ENCODE measurements at regions not wholly inside any gene's neighbourhood (a gene's known extent, or its start where the extent isn't known, plus 50 kb on each side); places are given as distances from the start of the nearest gene placed in this dataset.

- 60% methylated on average over 13 of the region's 14 CpGs for WGBS (ENCODE audit: insufficient coverage, insufficient replicate concordance, low lambda C conversion rate, missing lambda C conversion rate)
- ChIA-PET POLR2A (no interaction called here), CTCF (no interaction called here), SMC1A (ENCODE audit: uncharacterized antibody, unreplicated experiment) (no interaction called here), RAD21 (ENCODE audit: unreplicated experiment) (no interaction called here)
- Histone ChIP-seq H3K4me1 (ENCODE audit: control insufficient read depth, insufficient read depth, low read length) (no peaks in the 10 kb centered on the region), H2AFZ (ENCODE audit: control insufficient read depth, low read depth, low read length) (no peak overlapping the region), H3K79me2 (ENCODE audit: control insufficient read depth, insufficient read depth, low read length) (no peaks in the 10 kb centered on the region), H3K4me3 (no peak overlapping the region), H3K9me3 (replicated peaks; ENCODE audit: control insufficient read depth, insufficient read depth, low read length) (no peaks in the 10 kb centered on the region), H3K27ac (ENCODE audit: control insufficient read depth, insufficient read depth) (no peak overlapping the region), H3K9ac (ENCODE audit: control insufficient read depth, insufficient read depth, low read length) (no peak overlapping the region), H4K20me1 (ENCODE audit: control insufficient read depth, insufficient read depth) (no peaks in the 10 kb centered on the region), H3K27me3 (replicated peaks in 1 of 2; ENCODE audit: control insufficient read depth in 2 of 2, insufficient read depth in 2 of 2, low read length in 1 of 2) (no peaks in the 10 kb centered on the region), H3K4me2 (ENCODE audit: control insufficient read depth, insufficient read depth) (no peak overlapping the region), H3K36me3 (ENCODE audit: control insufficient read depth in 2 of 2, insufficient read depth in 2 of 2, low read length in 1 of 2) (no peaks in the 10 kb centered on the region)
- FAIRE-seq (no peak), DNase-seq (ENCODE audit: low read depth, low spot score) (no peak), ATAC-seq (no peak)
- BruUV-seq (replicated peaks) = no TSS peak
- in situ Hi-C loops (cut with MboI) = no loop called here
- no peak for TF ChIP-seq BCL3 (IDR thresholded peaks at IDR 0.05; ENCODE audit: borderline replicate concordance, insufficient read depth, low read depth, low read length, poor library complexity, severe bottlenecking)
- TF ChIP-seq, protein P1, sequence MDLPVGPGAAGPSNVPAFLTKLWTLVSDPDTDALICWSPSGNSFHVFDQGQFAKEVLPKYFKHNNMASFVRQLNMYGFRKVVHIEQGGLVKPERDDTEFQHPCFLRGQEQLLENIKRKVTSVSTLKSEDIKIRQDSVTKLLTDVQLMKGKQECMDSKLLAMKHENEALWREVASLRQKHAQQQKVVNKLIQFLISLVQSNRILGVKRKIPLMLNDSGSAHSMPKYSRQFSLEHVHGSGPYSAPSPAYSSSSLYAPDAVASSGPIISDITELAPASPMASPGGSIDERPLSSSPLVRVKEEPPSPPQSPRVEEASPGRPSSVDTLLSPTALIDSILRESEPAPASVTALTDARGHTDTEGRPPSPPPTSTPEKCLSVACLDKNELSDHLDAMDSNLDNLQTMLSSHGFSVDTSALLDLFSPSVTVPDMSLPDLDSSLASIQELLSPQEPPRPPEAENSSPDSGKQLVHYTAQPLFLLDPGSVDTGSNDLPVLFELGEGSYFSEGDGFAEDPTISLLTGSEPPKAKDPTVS (IDR thresholded peaks at IDR 0.05; ENCODE audit: low read depth, low read length) = no peak
- no peak for TF ChIP-seq MEF2A (IDR thresholded peaks at IDR 0.05; ENCODE audit: insufficient read depth, low read depth, low read length)
- no peak for TF ChIP-seq KDM1A (IDR thresholded peaks at IDR 0.05; ENCODE audit: borderline replicate concordance)
- no peak for TF ChIP-seq NBN (IDR thresholded peaks at IDR 0.05)
- no peak for TF ChIP-seq BACH1 (IDR thresholded peaks at IDR 0.05; ENCODE audit: borderline replicate concordance)
- TF ChIP-seq EP300 (IDR thresholded peaks at IDR 0.05; ENCODE audit: borderline replicate concordance in 1 of 2, control insufficient read depth in 1 of 2, low read depth in 2 of 2, low read length in 2 of 2) = no peak
- no peak for TF ChIP-seq STAT1 (conservative IDR thresholded peaks at IDR 0.05)
- TF ChIP-seq, protein P2, sequence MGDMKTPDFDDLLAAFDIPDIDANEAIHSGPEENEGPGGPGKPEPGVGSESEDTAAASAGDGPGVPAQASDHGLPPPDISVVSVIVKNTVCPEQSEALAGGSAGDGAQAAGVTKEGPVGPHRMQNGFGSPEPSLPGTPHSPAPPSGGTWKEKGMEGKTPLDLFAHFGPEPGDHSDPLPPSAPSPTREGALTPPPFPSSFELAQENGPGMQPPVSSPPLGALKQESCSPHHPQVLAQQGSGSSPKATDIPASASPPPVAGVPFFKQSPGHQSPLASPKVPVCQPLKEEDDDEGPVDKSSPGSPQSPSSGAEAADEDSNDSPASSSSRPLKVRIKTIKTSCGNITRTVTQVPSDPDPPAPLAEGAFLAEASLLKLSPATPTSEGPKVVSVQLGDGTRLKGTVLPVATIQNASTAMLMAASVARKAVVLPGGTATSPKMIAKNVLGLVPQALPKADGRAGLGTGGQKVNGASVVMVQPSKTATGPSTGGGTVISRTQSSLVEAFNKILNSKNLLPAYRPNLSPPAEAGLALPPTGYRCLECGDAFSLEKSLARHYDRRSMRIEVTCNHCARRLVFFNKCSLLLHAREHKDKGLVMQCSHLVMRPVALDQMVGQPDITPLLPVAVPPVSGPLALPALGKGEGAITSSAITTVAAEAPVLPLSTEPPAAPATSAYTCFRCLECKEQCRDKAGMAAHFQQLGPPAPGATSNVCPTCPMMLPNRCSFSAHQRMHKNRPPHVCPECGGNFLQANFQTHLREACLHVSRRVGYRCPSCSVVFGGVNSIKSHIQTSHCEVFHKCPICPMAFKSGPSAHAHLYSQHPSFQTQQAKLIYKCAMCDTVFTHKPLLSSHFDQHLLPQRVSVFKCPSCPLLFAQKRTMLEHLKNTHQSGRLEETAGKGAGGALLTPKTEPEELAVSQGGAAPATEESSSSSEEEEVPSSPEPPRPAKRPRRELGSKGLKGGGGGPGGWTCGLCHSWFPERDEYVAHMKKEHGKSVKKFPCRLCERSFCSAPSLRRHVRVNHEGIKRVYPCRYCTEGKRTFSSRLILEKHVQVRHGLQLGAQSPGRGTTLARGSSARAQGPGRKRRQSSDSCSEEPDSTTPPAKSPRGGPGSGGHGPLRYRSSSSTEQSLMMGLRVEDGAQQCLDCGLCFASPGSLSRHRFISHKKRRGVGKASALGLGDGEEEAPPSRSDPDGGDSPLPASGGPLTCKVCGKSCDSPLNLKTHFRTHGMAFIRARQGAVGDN (IDR thresholded peaks at IDR 0.05) = no peak
- TF ChIP-seq, protein P3, sequence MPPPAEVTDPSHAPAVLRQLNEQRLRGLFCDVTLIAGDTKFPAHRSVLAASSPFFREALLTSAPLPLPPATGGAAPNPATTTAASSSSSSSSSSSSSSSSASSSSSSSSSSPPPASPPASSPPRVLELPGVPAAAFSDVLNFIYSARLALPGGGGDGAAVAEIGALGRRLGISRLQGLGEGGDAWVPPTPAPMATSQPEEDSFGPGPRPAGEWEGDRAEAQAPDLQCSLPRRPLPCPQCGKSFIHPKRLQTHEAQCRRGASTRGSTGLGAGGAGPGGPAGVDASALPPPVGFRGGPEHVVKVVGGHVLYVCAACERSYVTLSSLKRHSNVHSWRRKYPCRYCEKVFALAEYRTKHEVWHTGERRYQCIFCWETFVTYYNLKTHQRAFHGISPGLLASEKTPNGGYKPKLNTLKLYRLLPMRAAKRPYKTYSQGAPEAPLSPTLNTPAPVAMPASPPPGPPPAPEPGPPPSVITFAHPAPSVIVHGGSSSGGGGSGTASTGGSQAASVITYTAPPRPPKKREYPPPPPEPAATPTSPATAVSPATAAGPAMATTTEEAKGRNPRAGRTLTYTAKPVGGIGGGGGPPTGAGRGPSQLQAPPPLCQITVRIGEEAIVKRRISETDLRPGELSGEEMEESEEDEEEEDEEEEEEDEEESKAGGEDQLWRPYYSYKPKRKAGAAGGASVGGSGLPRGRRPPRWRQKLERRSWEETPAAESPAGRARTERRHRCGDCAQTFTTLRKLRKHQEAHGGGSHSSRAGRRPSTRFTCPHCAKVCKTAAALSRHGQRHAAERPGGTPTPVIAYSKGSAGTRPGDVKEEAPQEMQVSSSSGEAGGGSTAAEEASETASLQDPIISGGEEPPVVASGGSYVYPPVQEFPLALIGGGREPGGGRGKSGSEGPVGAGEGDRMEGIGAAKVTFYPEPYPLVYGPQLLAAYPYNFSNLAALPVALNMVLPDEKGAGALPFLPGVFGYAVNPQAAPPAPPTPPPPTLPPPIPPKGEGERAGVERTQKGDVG (CRISPR knock-in tag; IDR thresholded peaks at IDR 0.05) = no peak
- TF ChIP-seq TCF7 (IDR thresholded peaks at IDR 0.05; ENCODE audit: borderline replicate concordance) = no peak
- TF ChIP-seq BRCA1 (IDR thresholded peaks at IDR 0.05; ENCODE audit: low read depth, low read length) = no peak
- no peak for TF ChIP-seq SPI1 (IDR thresholded peaks at IDR 0.05; ENCODE audit: borderline replicate concordance, insufficient read depth, low read depth, low read length)
- no peak for TF ChIP-seq SUZ12 (IDR thresholded peaks at IDR 0.05; ENCODE audit: unreplicated experiment)
- intact Hi-C loops (cut with micrococcal nuclease; ENCODE audit: unreplicated experiment) = no loop called here
Observed at GRCh38 chr11:38503876-38504275, 1905.8 kb upstream of the RAG2 start.

Measured in GM12878 (cell line).